GM19455 (cell line): ENCODE measurements at regions not wholly inside any gene's neighbourhood (a gene's known extent, or its start where the extent isn't known, plus 50 kb on each side); places are given as distances from the start of the nearest gene placed in this dataset.

Experiments used
- ATAC-seq: cut with Tn5 transposase; IDR thresholded peaks from one replicate; pipeline ENCODE4 v1.9.1; 2021; ENCODE audit not compliant: unreplicated experiment

- no peak for ATAC-seq
Measured at GRCh38 chrY:13149148-13149547, 244.5 kb downstream of the DDX3Y start.

GRCh38 chrY:13167698-13168097, 263.0 kb downstream of the DDX3Y start:
- ATAC-seq, result no peak

- ATAC-seq, result no peak
Measured at GRCh38 chrY:13168257-13168656, 263.6 kb downstream of the DDX3Y start.
